Suppressor macrophage treated with lipopolysaccharide for 4 hours (primary cell): ENCODE measurements at regions not wholly inside any gene's neighbourhood (a gene's known extent, or its start where the extent isn't known, plus 50 kb on each side); places are given as distances from the start of the nearest gene placed in this dataset.
"Not testable (repeated sequence)": the region's sequence is repeated elsewhere in the genome, so short reads cannot be mapped to it uniquely, and the experiment has no call there.

Experiments
- DNase-seq: peaks from one replicate; pipeline ENCODE4 v3.0.0-alpha.2; 2020

DNA sequence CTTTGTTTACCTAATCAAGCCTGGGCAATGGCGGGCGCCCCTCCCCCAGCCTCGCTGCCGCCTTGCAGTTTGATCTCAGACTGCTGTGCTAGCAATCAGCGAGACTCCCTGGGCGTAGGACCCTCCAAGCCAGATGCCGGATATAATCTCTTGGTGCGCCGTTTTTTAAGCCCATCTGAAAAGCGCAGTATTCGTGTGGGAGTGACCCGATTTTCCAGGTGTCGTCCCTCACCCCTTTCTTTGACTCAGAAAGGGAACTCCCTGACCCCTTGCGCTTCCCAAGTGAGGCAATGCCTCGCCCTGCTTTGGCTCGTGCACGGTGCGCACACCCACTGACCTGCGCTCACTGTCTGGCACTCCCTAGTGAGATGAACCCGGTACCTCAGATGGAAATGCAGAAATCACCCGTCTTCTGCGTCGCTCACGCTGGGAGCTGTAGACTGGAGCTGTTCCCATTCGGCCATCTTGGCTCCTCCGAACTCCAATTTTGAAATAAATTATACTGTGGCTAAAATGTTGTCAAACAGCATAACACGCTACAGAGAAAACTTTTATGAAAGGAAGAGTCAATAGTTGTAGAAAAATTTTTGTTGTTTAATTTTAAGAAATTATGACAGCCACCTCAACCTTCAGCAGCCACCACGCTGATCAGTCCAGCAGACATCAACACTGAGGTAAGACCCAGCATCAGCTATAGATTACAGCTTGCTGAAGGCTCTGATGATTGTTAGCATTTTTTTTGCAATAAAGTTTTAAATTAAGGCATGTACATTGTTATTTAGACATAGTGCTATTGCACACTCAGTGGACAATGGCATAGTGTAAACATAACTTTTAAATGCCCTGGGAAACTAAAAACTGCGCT lies 384.7 kb upstream of the DEPDC1 start:
- not testable (repeated sequence) for DNase-seq

GRCh38 chr1:68889471-68889870 lies 392.6 kb upstream of the DEPDC1 start:
- DNase-seq: no peak

DNA sequence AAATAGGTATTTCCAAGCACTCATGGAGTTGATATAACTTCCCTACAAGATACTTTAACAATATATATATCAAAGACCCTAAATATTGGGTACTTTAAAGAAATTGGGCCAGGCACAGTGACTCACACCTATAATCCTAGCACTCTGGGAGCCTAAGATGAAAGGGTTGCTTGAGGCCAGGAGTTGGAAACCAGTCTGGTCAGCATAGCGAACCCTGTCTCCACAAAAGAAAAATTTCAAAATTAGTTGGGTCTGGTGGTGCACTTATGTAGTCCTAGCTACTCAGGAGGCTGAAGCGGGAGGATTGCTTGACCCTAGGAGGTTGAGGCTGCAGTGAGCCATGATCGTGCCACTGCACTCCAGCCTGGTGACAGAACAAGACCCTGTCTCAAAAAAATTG lies 393.9 kb upstream of the DEPDC1 start:
- DNase-seq: no peak

GRCh38 chr1:68904477-68904876 lies 407.6 kb upstream of the DEPDC1 start:
- no peak for DNase-seq

DNA sequence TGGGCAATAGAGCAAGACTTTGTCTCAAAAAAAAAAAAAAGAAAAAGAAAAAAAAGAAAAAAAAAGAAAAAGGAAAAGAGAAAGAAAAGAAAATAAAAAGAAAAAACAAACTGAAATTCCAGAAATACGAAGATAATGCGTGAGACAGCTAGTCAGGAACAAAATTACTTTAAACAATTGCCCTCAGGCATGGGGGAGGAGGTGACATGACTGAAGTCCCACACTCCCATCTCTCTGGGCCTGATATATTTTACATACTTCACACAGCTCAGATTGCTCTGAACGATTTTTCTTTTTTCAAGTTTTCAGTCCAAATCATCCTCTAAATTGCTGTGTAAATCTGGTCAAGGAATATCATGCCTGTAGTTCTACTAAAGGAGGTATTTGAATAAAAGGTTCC lies 409.5 kb upstream of the DEPDC1 start:
- DNase-seq: no peak

DNA sequence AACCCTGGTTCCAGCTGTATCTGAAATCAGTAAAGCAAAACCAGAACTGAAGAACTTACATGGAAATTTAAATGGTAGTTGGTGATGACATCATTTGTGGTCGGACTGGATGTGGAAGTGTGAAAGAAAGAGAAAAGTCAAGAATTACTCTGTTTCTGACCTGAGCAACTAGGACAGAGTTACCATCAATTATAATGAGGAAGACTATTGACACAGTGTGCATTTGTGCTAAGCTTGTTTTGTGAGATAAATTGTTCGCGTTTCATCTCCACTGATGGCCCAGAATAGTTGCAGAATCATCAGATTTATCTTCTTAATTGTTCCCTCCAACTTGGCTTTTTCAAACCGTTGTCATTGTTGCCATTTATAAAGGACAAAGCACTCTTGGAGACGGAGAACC lies 410.6 kb upstream of the DEPDC1 start:
- DNase-seq: no peak

DNA sequence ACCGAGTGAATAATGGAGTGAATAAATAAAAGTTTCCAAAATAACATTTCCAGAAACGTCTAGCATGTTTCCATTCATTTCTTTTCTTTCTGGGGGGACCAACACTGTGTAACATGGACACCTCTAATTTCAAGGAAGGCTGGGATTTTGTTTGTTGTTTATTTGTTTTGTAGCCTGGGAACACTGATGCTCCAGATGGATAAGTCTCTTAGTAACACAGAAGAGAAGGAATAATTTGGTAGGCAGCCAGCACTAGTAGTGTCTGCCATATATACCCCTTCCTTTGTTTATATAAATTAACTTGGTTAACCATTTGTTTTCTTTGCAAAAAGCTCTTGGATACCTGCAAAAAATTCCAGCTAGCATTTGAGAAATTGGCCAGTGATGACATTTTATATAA lies 411.4 kb upstream of the DEPDC1 start:
- DNase-seq: no peak

- no peak for DNase-seq
Observed at GRCh38 chr1:68916221-68916902, 419.5 kb upstream of the DEPDC1 start.

DNA sequence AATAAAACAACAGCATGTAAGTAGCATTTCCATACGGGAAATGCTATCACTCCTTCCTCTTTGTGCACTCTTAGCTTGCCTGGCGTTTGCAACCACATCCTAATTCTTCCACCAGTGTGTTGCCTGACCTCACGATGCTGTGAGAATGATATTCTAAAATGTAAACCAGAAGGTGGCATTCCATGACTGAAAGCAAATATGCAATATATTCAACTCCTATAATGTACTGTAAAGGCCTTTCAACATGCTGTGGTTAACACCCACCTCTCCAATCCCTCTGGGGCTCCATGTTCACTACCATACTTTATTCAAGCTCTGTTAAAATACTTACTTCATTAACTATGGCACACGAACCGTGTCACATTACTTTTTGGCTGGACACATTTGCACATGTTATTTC lies 420.6 kb upstream of the DEPDC1 start:
- no peak for DNase-seq

GRCh38 chr1:68918563-68918962 lies 421.7 kb upstream of the DEPDC1 start:
- no peak for DNase-seq

DNA sequence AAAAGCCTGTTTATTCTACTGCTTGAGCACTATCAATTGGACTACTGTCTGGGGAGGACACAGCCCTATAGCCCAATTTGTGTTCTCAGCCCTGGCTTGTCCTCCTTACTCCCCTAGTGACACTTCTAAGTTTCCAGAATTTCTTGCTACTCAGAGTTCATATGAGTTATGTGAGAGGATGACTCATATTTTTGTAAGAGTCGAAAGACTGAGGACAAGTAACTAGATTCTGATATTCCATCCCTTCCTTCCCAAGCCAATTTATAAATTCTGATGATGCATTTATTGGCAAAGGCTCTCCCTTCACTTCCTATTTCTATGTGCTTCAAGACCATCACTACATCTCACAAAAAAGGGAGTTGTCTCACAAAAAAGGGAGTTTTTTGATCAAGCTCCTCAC lies 422.2 kb upstream of the DEPDC1 start:
- DNase-seq: no peak

DNA sequence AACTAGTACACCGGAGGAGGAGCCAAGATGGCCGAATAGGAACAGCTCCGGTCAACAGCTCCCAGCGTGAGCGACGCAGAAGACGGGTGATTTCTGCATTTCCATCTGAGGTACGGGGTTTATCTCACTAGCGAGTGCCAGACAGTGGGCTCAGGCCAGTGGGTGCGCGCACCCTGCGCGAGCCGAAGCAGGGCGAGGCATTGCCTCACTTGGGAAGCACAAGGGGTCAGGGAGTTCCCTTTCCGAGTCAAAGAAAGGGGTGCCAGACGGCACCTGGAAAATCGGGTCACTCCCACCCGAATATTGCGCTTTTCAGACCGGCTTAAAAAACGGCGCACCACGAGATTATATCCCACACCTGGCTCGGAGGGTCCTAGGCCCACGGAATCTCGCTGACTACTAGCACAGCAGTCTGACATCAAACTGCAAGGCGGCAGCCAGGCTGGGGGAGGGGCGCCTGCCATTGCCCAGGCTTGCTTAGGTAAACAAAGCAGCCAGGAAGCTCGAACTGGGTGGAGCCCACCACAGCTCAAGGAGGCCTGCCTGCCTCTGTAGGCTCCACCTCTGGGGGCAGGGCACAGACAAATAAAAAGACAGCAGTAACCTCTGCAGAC lies 426.7 kb upstream of the DEPDC1 start:
- not testable (repeated sequence) for DNase-seq

DNA sequence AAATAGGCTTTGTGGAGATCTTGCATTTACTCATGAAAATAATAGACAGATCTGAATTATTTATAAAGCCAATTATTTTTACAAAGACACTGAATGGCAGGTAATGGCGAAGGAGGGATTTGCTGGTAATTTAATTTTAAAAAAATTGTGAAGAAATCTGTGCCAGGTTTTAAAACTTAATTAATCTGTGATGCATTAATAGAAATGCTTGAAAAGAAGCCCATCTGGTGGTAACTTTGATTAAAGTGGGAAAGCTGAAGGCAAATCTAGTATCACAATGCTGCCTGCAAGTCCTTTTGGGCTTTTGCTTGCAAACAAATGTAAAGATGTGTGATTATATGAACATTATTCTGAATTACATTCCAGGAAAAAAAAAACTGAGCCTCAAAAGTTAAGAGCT lies 433.2 kb upstream of the DEPDC1 start:
- DNase-seq: no peak

GRCh38 chr1:68936530-68936929 lies 439.6 kb upstream of the DEPDC1 start:
- DNase-seq: no peak

DNA sequence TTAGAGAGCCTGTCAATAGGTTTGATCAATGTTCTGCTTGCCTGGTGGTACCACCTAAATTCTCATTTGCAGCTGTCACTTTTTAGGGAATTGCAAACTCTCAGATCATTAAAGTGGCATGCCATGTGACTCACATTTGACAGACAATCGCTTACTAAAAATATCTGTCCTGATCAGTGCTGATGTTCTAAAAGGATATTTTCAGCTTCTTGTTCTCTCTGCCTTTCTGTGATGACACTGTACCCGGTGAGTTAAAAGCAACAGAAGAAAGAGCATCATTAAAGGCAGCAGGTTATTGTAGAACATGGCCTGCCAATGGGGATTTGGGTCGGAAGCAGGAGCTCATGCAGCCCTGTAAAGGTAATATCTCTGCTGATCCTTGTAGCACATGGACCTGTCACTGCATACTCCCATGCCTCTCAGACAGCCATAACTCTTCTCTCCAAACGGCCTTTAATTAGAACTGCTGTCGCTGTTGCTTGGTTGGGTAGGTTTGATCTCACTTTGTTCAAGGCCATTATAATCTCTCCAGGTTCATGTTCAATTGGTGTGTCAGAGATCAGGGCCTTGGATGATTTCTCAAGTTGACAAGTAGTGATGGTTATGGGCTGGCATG lies 441.3 kb upstream of the DEPDC1 start:
- no peak for DNase-seq

DNA sequence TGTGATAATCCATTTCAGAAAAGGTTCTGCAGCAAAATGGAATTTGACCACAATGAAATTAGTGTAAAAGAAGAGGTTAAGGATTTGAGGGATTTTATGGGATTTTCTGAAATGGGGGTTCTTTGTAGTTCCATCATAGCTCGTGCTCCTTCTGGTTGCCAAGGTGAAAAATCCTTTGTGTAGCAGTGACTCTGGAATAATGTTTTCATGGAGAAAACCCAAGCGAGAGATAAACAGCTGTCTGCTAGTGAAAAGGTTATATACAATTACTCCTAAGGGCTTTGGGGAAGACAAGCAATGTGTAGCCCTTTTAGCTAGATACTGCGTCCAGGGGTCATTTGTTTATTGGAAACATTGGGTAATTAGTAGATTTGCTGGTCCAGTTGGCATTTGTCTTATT lies 453.2 kb upstream of the DEPDC1 start:
- no peak for DNase-seq

DNA sequence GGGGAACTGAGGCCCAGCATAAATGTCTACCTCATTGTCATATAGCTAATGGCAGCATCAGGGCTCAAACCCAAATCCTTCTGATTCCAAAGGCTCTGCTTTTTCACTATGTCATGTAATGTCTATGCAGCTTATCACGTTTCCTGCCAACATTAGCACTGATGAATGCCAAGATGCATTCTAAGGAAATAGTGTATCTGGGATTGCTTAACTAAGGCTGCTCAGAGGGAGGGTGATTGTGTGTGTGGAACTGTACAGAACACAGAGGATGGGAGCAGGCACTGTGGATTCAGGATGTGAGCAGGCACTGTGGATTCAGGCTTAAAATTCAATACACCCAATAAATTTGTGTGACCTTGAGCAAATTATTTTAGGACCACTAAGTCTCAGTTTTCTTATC lies 456.4 kb upstream of the DEPDC1 start:
- DNase-seq: no peak

- DNase-seq: no peak
Observed at GRCh38 chr1:68954841-68955240, 458.0 kb upstream of the DEPDC1 start.

DNA sequence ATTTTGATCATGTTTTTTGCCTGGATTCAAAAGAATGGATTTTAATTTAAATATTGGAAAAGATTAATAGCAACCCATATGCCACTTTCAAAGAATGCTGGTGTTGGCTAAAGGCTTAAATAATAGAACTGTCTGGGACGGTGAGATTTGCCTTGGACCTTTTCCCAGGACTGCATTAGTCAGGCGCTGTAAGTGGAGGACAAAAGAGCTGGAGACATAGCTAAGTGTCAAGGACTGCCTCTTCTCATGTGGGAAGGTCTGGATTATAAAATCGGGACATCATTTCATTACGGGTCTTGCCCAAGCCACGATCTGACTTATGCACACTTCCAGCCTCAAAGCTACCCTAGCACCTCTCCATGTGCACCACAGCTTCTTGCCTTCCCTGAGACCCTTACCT lies 458.5 kb upstream of the DEPDC1 start:
- no peak for DNase-seq

- no peak for DNase-seq
Observed at GRCh38 chr1:68958958-68959357, 462.1 kb upstream of the DEPDC1 start.

- no peak for DNase-seq
Observed at GRCh38 chr1:68959461-68960030, 462.7 kb upstream of the DEPDC1 start.

DNA sequence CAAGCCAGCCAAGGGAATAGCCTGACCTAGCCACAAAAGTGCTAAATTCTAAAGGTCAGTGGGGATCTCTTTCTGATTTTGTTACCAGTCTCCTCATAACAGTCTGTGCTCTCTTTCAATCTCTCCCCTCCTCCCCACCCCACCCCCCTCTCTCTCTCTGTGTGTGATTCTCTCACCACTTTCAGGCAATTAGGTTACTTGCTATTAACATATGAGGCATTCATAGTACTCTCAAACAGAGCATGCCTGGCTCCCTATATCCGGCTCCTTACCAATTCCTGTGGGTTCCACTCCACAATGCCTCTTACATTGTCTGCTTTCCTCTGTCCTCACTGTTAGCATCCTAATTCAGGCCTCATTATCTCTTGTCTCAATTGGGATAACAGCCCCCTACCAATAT lies 464.3 kb upstream of the DEPDC1 start:
- DNase-seq: no peak

GRCh38 chr1:68963353-68963752 lies 466.5 kb upstream of the DEPDC1 start:
- no peak for DNase-seq
